ENCODE measurements at regions not wholly inside any gene's neighbourhood (a gene's known extent, or its start where the extent isn't known, plus 50 kb on each side); places are given as distances from the start of the nearest gene placed in this dataset.

GRCh38 chr14:54120260-54120659 is 163.6 kb upstream of the BMP4 start:
- DNase-seq (no peak), ATAC-seq (ENCODE audit: poor library complexity) (no peak)
- intact Hi-C loops (cut with DNase I), result no loop called here

GRCh38 chr14:54121466-54122027 is 164.9 kb upstream of the BMP4 start:
- ATAC-seq (ENCODE audit: poor library complexity) (no peak), DNase-seq (no peak)
- intact Hi-C loops (cut with DNase I), result no loop called here

DNA sequence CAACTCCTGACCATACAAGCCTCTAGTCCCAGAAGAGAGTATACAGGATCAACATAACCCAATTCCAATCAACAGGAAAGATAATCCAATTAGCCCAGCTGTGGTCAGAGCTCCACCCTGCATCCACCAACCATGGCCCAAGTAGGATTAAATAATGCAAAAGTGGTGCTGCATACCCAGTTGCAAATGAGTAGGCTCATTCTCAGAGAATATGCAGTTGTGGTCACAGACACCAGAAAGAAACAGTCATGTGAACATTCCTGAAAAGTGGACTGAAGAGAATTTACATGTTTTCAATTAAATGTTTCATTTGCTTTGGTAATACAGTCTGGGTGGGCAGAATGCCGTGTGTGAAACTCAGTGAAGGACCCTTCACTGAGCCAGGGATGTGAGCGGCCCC is 167.2 kb upstream of the BMP4 start:
- intact Hi-C loops (cut with DNase I), result no loop called here
- no peak for DNase-seq
- ATAC-seq (ENCODE audit: poor library complexity), result no peak

GRCh38 chr14:54125109-54125508 is 168.5 kb upstream of the BMP4 start:
- DNase-seq, result no peak
- no peak for ATAC-seq (ENCODE audit: poor library complexity)
- intact Hi-C loops (cut with DNase I), result no loop called here

DNA sequence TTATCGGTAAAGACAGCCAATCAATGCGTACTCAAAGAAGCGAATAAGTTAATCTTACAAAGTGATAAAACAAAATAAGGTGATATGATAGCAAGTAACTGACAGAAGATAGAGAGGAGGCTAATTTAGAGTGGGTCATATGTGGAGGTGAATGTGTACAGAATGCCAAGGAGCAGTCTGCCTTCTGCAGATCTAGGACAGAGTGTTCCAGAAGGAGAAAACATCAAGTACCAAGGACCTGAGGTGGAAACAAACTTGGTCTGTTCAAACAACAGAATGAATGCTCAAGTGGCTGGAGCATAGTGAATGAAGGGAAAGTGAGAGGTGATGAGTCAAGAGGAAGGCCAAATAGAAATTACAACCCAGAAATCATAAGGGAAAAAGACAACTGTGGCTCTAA is 170.3 kb upstream of the BMP4 start:
- DNase-seq, result no peak
- intact Hi-C loops (cut with DNase I), result no loop called here
- ATAC-seq (ENCODE audit: poor library complexity), result no peak

DNA sequence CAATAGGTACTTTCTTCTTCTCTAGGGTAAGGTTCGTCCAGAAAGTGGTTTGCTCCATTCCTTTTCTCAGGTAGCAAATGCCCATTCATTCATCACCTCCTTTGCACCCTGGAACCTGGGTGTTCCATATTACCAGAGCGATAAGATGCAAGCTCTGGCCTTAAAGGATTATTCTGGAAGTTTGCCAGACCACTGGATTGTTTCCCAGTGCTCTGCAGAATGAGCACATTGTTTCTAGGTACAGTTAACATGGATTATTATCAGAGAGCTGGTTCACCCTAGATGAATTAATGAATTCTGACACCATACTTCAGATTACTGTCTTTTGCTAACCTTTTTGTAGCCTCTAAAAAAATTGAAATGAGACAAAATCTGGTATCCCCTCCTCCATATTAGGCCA is 170.9 kb upstream of the BMP4 start:
- DNase-seq (no peak), ATAC-seq (ENCODE audit: poor library complexity) (no peak)
- intact Hi-C loops (cut with DNase I), result no loop called here

GRCh38 chr14:54129850-54130640 is 173.4 kb upstream of the BMP4 start:
- intact Hi-C loops (cut with DNase I), result no loop called here
- ATAC-seq (ENCODE audit: poor library complexity), result no peak
- DNase-seq, result no peak

DNA sequence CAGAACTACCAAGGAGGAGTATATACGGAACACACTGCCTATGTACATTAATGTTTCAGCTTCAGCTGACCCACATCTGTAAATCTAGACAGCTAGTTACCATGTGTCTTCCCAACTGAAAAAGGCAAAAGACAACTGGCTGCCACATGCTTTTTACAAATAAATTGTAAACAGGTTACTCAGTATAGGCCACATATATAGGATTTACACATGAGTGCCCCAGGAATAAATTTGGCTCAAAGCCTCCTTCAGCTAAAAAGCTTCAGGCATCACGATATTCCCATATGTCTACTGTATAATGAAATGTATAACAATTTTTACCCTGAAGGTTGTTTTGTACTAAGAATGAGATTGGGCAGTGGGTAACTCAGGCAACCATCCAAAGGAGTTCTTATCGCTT is 175.9 kb upstream of the BMP4 start:
- intact Hi-C loops (cut with DNase I), result no loop called here
- ATAC-seq (ENCODE audit: poor library complexity), result no peak
- no peak for DNase-seq

- intact Hi-C loops (cut with DNase I), result no loop called here
- no peak for ATAC-seq (ENCODE audit: poor library complexity)
These were observed 177.3 kb upstream of the BMP4 start for GRCh38 chr14:54133896-54134295.

GRCh38 chr14:54135804-54136280 is 179.2 kb upstream of the BMP4 start:
- intact Hi-C loops (cut with DNase I), result no loop called here
- ATAC-seq (ENCODE audit: poor library complexity), result no peak
- no peak for DNase-seq

More at GRCh38 chr14:54133896-54134295, 177.3 kb upstream of the BMP4 start:
- no peak for DNase-seq

DNA sequence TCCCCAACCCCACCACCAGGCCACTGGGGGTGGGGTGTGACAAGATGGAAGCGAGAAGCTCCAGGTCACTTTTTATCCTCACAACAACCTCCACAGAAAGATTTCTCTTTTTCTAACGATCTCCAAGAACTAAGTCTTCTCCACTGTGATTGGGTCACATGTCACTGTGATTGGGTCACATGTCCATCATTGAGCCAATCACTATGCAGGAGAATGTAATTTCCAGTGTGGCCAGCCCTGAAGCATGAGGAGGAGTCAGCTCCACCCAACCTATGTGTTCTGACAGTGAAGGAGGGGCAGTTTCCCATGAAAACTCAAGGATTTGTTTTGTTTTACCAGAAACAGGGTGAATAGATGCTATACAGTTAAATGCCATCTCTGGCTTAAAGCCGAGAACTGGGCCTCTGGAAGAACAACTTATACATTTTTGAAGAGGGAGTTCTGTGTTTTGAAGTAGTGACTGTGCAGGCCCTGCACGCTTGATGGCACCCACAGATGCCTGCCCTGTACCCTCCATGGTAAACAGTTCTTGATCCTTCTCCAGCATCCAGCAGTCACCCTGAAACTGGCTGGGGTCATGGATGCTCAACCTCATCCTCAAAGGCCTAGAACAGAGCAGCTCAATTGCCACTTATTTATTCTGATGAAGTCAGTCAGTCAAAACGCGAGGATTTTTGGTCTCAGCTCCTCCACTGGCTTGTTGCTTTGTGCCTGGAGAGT is 180.4 kb upstream of the BMP4 start:
- ATAC-seq (ENCODE audit: poor library complexity) (no peak), DNase-seq (no peak)
- intact Hi-C loops (cut with DNase I), result no loop called here

GRCh38 chr14:54137614-54137961 is 181.0 kb upstream of the BMP4 start:
- intact Hi-C loops (cut with DNase I), result no loop called here
- DNase-seq (no peak), ATAC-seq (ENCODE audit: poor library complexity) (no peak)

GRCh38 chr14:54138024-54138353 is 181.4 kb upstream of the BMP4 start:
- intact Hi-C loops (cut with DNase I), result no loop called here
- DNase-seq (no peak), ATAC-seq (ENCODE audit: poor library complexity) (no peak)

DNA sequence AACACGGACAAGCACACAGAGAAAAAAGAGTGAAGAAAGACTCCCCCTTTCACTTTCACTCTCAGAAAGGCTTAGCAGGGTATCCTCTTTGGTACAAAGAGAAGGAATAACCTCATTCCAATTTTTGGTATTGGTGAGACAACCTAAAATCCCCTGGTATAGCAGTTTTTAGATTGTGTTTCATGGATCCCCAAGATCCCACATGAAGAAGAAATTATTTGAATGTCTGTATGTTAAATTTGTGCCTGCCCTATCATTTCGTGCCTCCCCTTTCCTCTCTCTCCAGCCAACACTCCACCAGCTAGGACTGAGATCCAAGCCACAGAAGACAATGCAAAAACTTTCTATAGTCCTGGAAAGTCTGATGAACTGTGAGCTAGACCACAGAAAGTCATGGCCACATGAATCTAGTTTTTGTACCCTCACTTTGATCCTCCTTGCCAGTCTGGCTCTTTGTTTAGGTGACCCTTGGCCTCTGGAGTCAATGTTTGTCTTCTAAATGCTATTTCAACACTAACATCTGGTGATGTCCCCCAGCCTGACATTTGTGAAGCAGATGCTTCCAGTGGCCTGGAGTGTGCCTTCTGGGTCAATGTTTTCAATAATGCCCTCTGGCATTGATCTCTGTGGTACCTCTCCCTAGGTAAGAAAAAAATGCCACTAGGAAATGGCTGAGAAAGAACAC is 181.9 kb upstream of the BMP4 start:
- DNase-seq (no peak), ATAC-seq (ENCODE audit: poor library complexity) (no peak)
- intact Hi-C loops (cut with DNase I), result no loop called here

- DNase-seq (no peak), ATAC-seq (ENCODE audit: poor library complexity) (no peak)
- intact Hi-C loops (cut with DNase I), result no loop called here
These were observed 183.9 kb upstream of the BMP4 start for GRCh38 chr14:54140551-54140950.

DNA sequence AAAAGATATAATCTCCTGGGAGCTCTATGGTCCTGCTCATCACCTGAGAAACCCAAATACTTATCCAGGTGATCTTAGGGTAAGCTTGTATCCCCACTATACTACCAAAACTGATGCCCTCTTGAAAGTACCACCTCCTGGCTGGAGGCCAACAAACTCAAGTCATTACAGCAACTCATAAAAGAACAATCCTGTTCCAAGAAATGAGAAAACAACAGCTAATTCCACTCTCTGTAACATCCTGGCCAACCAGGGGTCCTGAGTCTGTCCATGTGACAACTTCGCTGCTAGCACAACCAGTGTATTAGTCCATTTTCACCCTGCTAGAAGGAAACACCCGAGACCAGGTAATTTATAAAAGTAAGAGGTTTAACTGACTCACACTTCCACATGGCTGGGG is 190.0 kb upstream of the BMP4 start:
- DNase-seq (no peak), ATAC-seq (ENCODE audit: poor library complexity) (no peak)
- intact Hi-C loops (cut with DNase I), result no loop called here

DNA sequence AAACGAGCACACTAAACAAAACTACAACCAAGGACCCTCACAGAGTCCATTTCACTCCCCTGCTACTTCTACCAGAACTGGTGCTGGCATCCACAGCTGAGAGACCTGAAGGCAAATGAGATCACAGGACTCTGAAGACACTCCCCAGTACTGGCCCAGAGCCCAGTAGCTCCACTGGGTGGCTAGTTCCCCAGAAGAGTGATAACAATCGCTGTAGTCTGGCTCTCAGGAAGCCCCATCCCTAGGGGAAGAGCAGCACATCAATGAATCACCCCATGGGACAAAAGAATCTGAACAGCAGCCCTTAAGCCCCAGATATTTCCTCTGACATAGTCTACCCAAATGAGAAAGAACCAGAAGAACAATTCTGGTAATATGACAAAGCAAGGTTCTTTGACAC is 190.7 kb upstream of the BMP4 start:
- DNase-seq (no peak), ATAC-seq (ENCODE audit: poor library complexity) (no peak)
- intact Hi-C loops (cut with DNase I), result no loop called here

DNA sequence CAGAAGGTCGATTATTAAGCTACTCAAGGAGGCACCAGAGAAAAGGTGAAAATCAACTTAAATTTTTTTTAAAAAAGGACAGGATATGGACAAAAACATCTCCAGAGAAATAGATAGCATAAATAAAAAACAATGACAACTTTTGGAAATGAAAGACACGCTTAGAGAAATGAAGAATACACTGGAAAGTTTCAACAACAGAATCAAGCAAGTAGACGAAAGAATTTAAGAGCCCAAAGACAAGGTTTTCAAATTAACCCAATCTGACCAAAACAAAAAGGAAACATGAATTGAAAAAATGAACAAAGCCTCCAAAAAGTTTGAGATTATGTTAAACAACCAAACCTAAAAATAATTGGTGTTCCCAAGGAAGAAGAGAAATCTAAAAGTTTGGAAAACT is 191.1 kb upstream of the BMP4 start:
- intact Hi-C loops (cut with DNase I), result no loop called here
- DNase-seq (no peak), ATAC-seq (ENCODE audit: poor library complexity) (no peak)

DNA sequence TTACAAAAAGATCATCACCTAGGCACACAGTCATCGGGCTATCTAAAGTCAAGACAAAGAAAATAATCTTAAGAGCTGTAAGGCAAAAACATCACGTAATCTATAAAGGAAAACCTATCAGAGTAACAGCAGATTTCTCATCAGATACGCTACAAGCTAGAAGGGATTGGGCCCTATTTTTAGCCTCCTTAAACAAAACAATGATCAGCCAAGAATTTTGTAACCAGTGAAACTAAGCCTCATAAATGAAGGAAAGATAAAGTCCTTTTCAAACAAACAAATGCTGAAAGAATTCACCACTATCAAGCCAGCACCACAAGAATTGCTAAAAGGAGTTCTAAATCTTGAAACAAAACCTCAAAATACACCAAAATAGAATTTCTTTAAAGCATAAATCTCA is 191.6 kb upstream of the BMP4 start:
- no peak for ATAC-seq (ENCODE audit: poor library complexity)
- DNase-seq, result no peak
- intact Hi-C loops (cut with DNase I), result no loop called here

GRCh38 chr14:54152351-54152750 is 195.7 kb upstream of the BMP4 start:
- DNase-seq, result no peak
- no peak for ATAC-seq (ENCODE audit: poor library complexity)
- intact Hi-C loops (cut with DNase I), result no loop called here

Measured in Right ventricle myocardium superior (tissue), 1 donor.